K562 (cell line): ENCODE measurements at regions not wholly inside any gene's neighbourhood (a gene's known extent, or its start where the extent isn't known, plus 50 kb on each side); places are given as distances from the start of the nearest gene placed in this dataset.

ENCODE experiments used
- AFF1 ChIP-seq, 2 experiments: fragments of 450-650 bp; IDR thresholded peaks; 2 replicates each; pipeline ENCODE4 v1.6.1; 2018; ENCODE audit warnings: mild to moderate bottlenecking in 2 of 2, low read depth in 1 of 2; ENCODE audit not compliant: partially characterized antibody in 2 of 2
- C11orf30 ChIP-seq: fragments of 450-650 bp; IDR thresholded peaks from 2 replicates; pipeline ENCODE4 v1.6.1; 2016; ENCODE audit warnings: low read depth, mild to moderate bottlenecking
- CTCF ChIP-seq, 3 experiments: IDR thresholded peaks in 2 of 3; conservative IDR thresholded peaks in 1 of 3; 2 replicates each; pipeline ENCODE4 v1.5.1; 2011 to 2012; ENCODE audit warnings: low read length in 3 of 3, mild to moderate bottlenecking in 3 of 3, control low read depth in 2 of 3, improper control_type of control experiment in 1 of 3, inconsistent platforms in 1 of 3, low read depth in 1 of 3, mixed read lengths in 1 of 3, moderate library complexity in 1 of 3; ENCODE audit not compliant: insufficient read depth in 2 of 3
- NCOA1 ChIP-seq: fragments of 450-650 bp; IDR thresholded peaks from 2 replicates; pipeline ENCODE4 v1.6.1; 2016; ENCODE audit warnings: low read depth
- NFRKB ChIP-seq: fragments of 450-650 bp; IDR thresholded peaks from 2 replicates; pipeline ENCODE4 v1.6.1; 2016; ENCODE audit warnings: low read depth
- NONO ChIP-seq, 2 experiments: fragments of 200-400 bp in 1 of 2; fragments of 450-650 bp in 1 of 2; formaldehyde crosslinking in 1 of 2; IDR thresholded peaks; 2 replicates each; pipeline ENCODE4 v1.6.1; 2017; ENCODE audit warnings: low read depth in 2 of 2, mild to moderate bottlenecking in 2 of 2, moderate library complexity in 2 of 2, low read length in 1 of 2
- RAD51 ChIP-seq: fragments of 450-650 bp; IDR thresholded peaks from 2 replicates; pipeline ENCODE4 v1.7.1; 2016; ENCODE audit warnings: low read depth, mild to moderate bottlenecking, borderline replicate concordance
- SRF ChIP-seq, 2 experiments: fragments of 250-450, 450-650 bp in 1 of 2; sonication (Bioruptor Pico) in 1 of 2; sonication (generic) in 1 of 2; formaldehyde crosslinking; IDR thresholded peaks; 2 replicates each; pipeline versions ENCODE4 v1.5.0 to v1.5.1; 2020 to 2022; ENCODE audit warnings: mild to moderate bottlenecking in 1 of 2, missing genetic modification reagents in 1 of 2
- ZNF24 ChIP-seq: fragments of 450-650 bp; IDR thresholded peaks from 2 replicates; pipeline ENCODE4 v1.6.1; 2016
- ZNF3 ChIP-seq: fragments of 250-450 bp; sonication (Bioruptor Pico); IDR thresholded peaks from 2 replicates; pipeline ENCODE4 v1.5.0; 2021; ENCODE audit warnings: mild to moderate bottlenecking, moderate library complexity
- ZNF318 ChIP-seq, 2 experiments: fragments of 450-650 bp; IDR thresholded peaks; 2 replicates each; pipeline ENCODE4 v1.6.1; 2016; ENCODE audit warnings: mild to moderate bottlenecking in 2 of 2, borderline replicate concordance in 1 of 2, low read depth in 1 of 2, moderate library complexity in 1 of 2
- ZNF584 ChIP-seq: fragments of 200-800 bp; sonication (Bioruptor generic); IDR thresholded peaks from 2 replicates; pipeline ENCODE4 v1.6.1; 2016; ENCODE audit warnings: low read depth, mild to moderate bottlenecking, missing genetic modification characterization, missing compliant biosample characterization
- ZNF79 ChIP-seq: fragments of 250-450 bp; sonication (Bioruptor Pico); IDR thresholded peaks from 2 replicates; pipeline ENCODE4 v1.4.0; 2020; ENCODE audit warnings: low read depth, mild to moderate bottlenecking, moderate library complexity

- TF ChIP-seq AFF1 (IDR thresholded peaks at IDR 0.05; ENCODE audit: low read depth in 1 of 2, partially characterized antibody in 2 of 2) = peak in 1 of 2 experiments; percentile 44
- no peak for TF ChIP-seq NFRKB
- no peak for TF ChIP-seq CTCF (IDR thresholded peaks at IDR 0.05 in 2 of 3, conservative IDR thresholded peaks at IDR 0.05 in 1 of 3; ENCODE audit: insufficient read depth in 2 of 3, low read depth in 1 of 3, low read length in 3 of 3)
- TF ChIP-seq SRF (CRISPR knock-in tag; IDR thresholded peaks at IDR 0.05) = no peak
- TF ChIP-seq ZNF3 = no peak
- TF ChIP-seq NCOA1 = no peak
- TF ChIP-seq RAD51 = no peak
- 0 out of 2 replicates have a peak, but pooled peaks have one; percentile 17 for TF ChIP-seq C11orf30
- TF ChIP-seq NONO (IDR thresholded peaks at IDR 0.05; ENCODE audit: low read depth in 2 of 2, low read length in 1 of 2) = no peak
- TF ChIP-seq ZNF24 = no peak
- TF ChIP-seq ZNF584 (CRISPR knock-in tag) = no peak
- TF ChIP-seq ZNF79 (CRISPR knock-in tag) = no peak
- TF ChIP-seq ZNF318 (IDR thresholded peaks at IDR 0.05; ENCODE audit: borderline replicate concordance in 1 of 2, low read depth in 1 of 2) = peak in 1 of 2 experiments; percentile 22; a peak in 1 of 4 replicates
These were observed 93.0 kb upstream of the WNT7A start (continued) for GRCh38 chr3:13972679-13973379.
